ENCODE measurements at regions not wholly inside any gene's neighbourhood (a gene's known extent, or its start where the extent isn't known, plus 50 kb on each side); places are given as distances from the start of the nearest gene placed in this dataset.

- Histone ChIP-seq H3K4me3 (ENCODE audit: low read depth, low read length, poor library complexity, severe bottlenecking) (no peak overlapping the region), H3K27ac (ENCODE audit: low read depth, low read length, poor library complexity, severe bottlenecking) (no peak overlapping the region), H3K9me3 (ENCODE audit: low read depth, low read length, poor library complexity, severe bottlenecking) (no peaks in the 10 kb centered on the region), H3K36me3 (ENCODE audit: insufficient read depth, low read length, poor library complexity, severe bottlenecking) (no peaks in the 10 kb centered on the region), H3K27me3 (replicated peaks; ENCODE audit: insufficient read depth, low read depth, low read length, poor library complexity) (no peaks in the 10 kb centered on the region), H3K4me1 (ENCODE audit: insufficient read depth, low read length, poor library complexity, severe bottlenecking) (no peaks in the 10 kb centered on the region)
- DNase-seq (ENCODE audit: low spot score): no peak
- intact Hi-C loops (cut with micrococcal nuclease; ENCODE audit: unreplicated experiment): no loop called here
- no TSS peak for BruUV-seq (replicated peaks)
- ChIA-PET POLR2A (ENCODE audit: low non-redundant PET) (interaction anchor here (0.5 kb wide), 1 partner anchor 201 kb away, joined by 4 read pairs; no protein-coding TSS in a partner anchor), CTCF (no interaction called here)
- TF ChIP-seq CTCF (conservative IDR thresholded peaks at IDR 0.05; ENCODE audit: low read depth, low read length) (no peak), EZH2 (IDR thresholded peaks at IDR 0.05; ENCODE audit: borderline replicate concordance, low read depth, low read length, poor library complexity, severe bottlenecking) (no peak)
Observed at GRCh38 chr5:98275980-98276379, 497.5 kb upstream of the RGMB start.

DNA sequence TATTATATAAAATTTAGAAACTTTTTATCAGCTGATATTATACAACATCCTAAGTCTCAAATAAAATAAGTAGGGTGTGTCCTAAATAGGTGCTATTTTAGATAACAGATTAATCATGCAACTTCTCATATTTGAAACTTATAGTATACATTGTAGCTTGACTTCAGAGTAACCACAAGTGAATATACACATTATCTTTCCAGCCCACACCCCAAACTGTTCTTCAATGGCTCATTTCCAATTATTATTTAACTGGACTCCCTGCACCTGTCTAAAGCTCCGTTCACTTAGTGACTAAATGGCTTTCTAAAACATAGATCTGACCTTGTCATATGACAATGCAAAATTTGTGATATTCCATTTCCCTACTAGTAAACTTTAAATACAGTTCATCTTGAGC lies 490.9 kb upstream of the RGMB start:
- POLR2A ChIA-PET (ENCODE audit: low non-redundant PET): no interaction called here
- H3K4me3 ChIP-seq (ENCODE audit: low read depth, low read length, poor library complexity, severe bottlenecking): no peak overlapping the region
- CTCF ChIA-PET: no interaction called here
- BruUV-seq (replicated peaks): no TSS peak
- H3K9me3 ChIP-seq (ENCODE audit: low read depth, low read length, poor library complexity, severe bottlenecking): no peaks in the 10 kb centered on the region
- H3K36me3 ChIP-seq (ENCODE audit: insufficient read depth, low read length, poor library complexity, severe bottlenecking): no peaks in the 10 kb centered on the region
- intact Hi-C loops (cut with micrococcal nuclease; ENCODE audit: unreplicated experiment): no loop called here
- no peaks in the 10 kb centered on the region for H3K4me1 ChIP-seq (ENCODE audit: insufficient read depth, low read length, poor library complexity, severe bottlenecking)
- DNase-seq (ENCODE audit: low spot score): no peak
- no peak overlapping the region for H3K27ac ChIP-seq (ENCODE audit: low read depth, low read length, poor library complexity, severe bottlenecking)
- no peaks in the 10 kb centered on the region for H3K27me3 ChIP-seq (replicated peaks; ENCODE audit: insufficient read depth, low read depth, low read length, poor library complexity)
- no peak for TF ChIP-seq EZH2 (IDR thresholded peaks at IDR 0.05; ENCODE audit: borderline replicate concordance, low read depth, low read length, poor library complexity, severe bottlenecking)
- TF ChIP-seq CTCF (conservative IDR thresholded peaks at IDR 0.05; ENCODE audit: low read depth, low read length): no peak

DNA sequence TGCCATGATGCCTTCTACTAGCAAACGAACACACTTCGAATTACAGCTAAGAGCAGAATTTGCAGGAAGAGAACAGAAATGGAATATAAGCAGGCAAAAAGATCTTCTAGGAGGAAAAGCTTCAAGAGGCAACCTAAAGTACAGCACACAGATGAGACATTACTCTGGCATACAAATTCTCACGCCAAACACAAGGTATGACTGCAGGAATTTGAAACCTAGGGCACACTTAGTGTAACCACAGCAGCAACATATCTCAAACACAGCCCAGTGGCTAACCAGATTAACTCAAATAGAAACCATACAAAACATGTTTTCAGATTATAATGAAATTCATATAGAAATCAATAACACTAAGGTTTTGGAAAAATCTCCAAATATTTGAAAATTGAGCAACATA lies 481.0 kb upstream of the RGMB start:
- DNase-seq (ENCODE audit: low spot score): no peak
- Histone ChIP-seq H3K4me3 (ENCODE audit: low read depth, low read length, poor library complexity, severe bottlenecking) (no peak overlapping the region), H3K36me3 (ENCODE audit: insufficient read depth, low read length, poor library complexity, severe bottlenecking) (no peaks in the 10 kb centered on the region), H3K27me3 (replicated peaks; ENCODE audit: insufficient read depth, low read depth, low read length, poor library complexity) (no peaks in the 10 kb centered on the region), H3K4me1 (ENCODE audit: insufficient read depth, low read length, poor library complexity, severe bottlenecking) (no peaks in the 10 kb centered on the region), H3K27ac (ENCODE audit: low read depth, low read length, poor library complexity, severe bottlenecking) (no peak overlapping the region), H3K9me3 (ENCODE audit: low read depth, low read length, poor library complexity, severe bottlenecking) (no peaks in the 10 kb centered on the region)
- ChIA-PET POLR2A (ENCODE audit: low non-redundant PET) (no interaction called here), CTCF (no interaction called here)
- no TSS peak for BruUV-seq (replicated peaks)
- TF ChIP-seq EZH2 (IDR thresholded peaks at IDR 0.05; ENCODE audit: borderline replicate concordance, low read depth, low read length, poor library complexity, severe bottlenecking) (no peak), CTCF (conservative IDR thresholded peaks at IDR 0.05; ENCODE audit: low read depth, low read length) (no peak)
- intact Hi-C loops (cut with micrococcal nuclease; ENCODE audit: unreplicated experiment): no loop called here
